Liver (tissue), 2 donors: ENCODE measurements at regions not wholly inside any gene's neighbourhood (a gene's known extent, or its start where the extent isn't known, plus 50 kb on each side); places are given as distances from the start of the nearest gene placed in this dataset.

Source experiments
- JUND ChIP-seq, 2 donors: IDR thresholded peaks; 2 replicates each; pipeline ENCODE4 v1.6.1; 2016; ENCODE audit warnings: antibody characterized with exemption in 2 of 2
- REST ChIP-seq: IDR thresholded peaks from 2 replicates; pipeline ENCODE4 v1.6.1; 2016; ENCODE audit warnings: antibody characterized with exemption, mild to moderate bottlenecking
- TF ChIP-seq, protein P1 (sequence below): IDR thresholded peaks from 2 replicates; pipeline ENCODE4 v1.6.1; 2016; ENCODE audit warnings: antibody characterized with exemption
- donor health status: healthy.

- TF ChIP-seq, protein P1, sequence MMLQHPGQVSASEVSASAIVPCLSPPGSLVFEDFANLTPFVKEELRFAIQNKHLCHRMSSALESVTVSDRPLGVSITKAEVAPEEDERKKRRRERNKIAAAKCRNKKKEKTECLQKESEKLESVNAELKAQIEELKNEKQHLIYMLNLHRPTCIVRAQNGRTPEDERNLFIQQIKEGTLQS, result no peak
- no peak for TF ChIP-seq JUND (IDR thresholded peaks at IDR 0.05)
- no peak for TF ChIP-seq REST
Observed at GRCh38 chr11:26828288-26828687, 106.4 kb upstream of the SLC5A12 start.
